GM18868 (cell line): ENCODE measurements at regions not wholly inside any gene's neighbourhood (a gene's known extent, or its start where the extent isn't known, plus 50 kb on each side); places are given as distances from the start of the nearest gene placed in this dataset.
"Not testable (repeated sequence)": the region's sequence is repeated elsewhere in the genome, so short reads cannot be mapped to it uniquely, and the experiment has no call there.

ENCODE experiments used
- ATAC-seq: cut with Tn5 transposase; IDR thresholded peaks from one replicate; pipeline ENCODE4 v1.9.1; 2021; ENCODE audit warnings: mild to moderate bottlenecking, moderate library complexity; ENCODE audit not compliant: unreplicated experiment

DNA sequence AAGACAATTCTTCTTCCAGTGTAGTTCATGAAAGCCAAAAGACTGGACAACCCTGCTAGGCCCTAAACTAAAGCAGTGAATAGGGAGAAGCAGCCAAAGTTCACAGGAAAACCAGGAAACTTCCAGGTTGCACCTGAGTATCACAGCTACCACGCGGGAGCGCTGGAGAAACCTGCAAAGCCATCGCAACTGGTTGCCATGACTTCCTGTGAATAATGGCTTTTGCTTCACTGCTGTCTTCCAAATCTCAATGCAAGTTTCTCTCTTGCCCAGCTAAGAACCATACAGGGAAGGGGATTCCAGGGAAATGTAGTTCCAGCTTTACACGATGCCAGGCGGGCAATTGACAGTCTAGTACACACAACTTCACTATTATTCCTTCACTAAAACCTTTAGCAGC is 114.1 kb downstream of the GXYLT1 start:
- ATAC-seq = no peak

GRCh38 chr12:42027546-42027945 is 117.1 kb downstream of the GXYLT1 start:
- ATAC-seq = no peak

- ATAC-seq = no peak
Measured at GRCh38 chr12:42024495-42024830, 120.2 kb downstream of the GXYLT1 start.

- peak; percentile 90 for ATAC-seq
Measured at GRCh38 chr12:42023733-42024494, 120.8 kb downstream of the GXYLT1 start.

- ATAC-seq = not testable (repeated sequence)
Measured at GRCh38 chr12:42021937-42022336, 122.7 kb downstream of the GXYLT1 start.

DNA sequence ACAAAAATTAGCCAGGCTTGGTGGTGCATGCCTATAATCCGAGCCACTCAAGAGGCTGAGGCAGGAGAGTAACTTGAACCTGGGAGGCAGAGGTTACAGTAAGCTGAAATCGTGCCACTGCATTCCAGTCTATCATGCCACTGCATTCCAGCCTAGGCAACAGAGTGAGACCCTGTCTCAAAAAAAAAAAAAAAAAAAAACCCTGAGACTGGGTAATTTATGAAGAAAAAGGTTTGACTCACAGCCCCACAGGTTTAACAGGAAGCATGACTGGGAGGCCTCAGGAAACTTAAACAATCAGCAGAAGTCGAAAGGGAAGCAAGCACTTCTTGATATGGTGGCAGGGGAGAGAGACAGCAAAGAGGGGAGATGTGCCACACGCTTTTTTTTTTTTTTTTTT is 123.2 kb downstream of the GXYLT1 start:
- no peak for ATAC-seq

DNA sequence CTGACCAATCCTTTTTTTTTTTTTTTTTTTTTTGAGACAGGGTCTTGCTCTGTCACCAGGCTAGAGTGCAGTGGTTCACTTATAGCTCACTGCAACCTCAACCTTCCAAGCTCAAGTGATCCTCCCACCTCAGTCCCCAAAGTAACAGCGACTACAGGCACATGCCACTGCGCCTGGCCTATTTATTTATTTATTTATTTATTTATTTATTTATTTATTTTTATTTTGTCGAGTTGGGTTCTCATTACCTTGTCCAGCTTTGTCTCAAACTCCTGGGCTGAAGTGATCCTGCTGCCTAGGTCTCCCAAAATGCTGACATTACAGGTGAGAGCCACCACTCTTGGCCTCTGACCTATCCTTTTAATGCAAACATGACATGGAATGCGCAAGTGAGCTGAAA is 124.4 kb downstream of the GXYLT1 start:
- ATAC-seq = no peak

GRCh38 chr12:42019746-42020145 is 124.9 kb downstream of the GXYLT1 start:
- no peak for ATAC-seq

DNA sequence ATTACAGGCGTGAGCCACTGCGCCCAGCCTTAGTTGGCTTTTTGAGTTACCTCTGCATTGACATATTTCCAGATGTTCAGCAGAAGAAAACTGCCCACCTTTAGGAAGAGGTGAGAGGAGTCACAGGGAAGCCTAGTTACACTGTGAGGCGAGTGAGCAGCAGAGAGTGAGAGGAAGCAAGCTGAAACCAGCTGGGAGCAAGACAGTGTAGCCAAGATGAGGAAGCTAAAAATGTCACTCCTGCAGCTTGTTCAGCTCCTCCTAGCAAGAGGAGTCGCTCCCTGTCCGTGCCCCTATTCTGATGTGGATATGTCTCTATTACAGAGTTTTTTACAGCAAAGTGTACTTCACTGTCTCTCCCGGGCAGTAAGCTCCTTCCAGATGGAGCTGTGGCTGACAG is 127.6 kb downstream of the GXYLT1 start:
- ATAC-seq = peak; percentile 57

DNA sequence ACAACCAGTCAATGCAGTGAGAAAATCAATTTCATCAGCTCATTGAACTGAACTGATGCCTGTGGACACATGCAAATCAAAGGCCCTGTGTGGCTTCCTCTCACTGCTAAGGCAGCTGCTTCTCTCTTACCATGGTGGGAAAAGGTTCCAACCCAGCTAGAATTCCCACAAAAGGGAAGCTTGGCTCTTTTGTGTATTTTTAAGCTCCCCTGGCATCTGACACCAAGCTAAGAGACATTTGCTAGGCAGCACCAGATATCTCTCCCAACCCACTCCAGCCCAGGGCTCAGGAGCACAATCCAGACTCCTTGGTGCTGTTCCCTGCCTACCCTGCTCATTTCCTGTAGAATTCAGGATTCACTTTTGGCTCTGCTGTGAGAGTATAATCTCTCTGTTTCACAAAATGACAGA is 129.6 kb downstream of the GXYLT1 start:
- no peak for ATAC-seq

GRCh38 chr12:42012501-42012900 is 132.2 kb downstream of the GXYLT1 start:
- not testable (repeated sequence) for ATAC-seq

GRCh38 chr12:42010715-42011114 is 134.0 kb downstream of the GXYLT1 start:
- no peak for ATAC-seq

GRCh38 chr12:42010257-42010656 is 134.4 kb downstream of the GXYLT1 start:
- no peak for ATAC-seq

DNA sequence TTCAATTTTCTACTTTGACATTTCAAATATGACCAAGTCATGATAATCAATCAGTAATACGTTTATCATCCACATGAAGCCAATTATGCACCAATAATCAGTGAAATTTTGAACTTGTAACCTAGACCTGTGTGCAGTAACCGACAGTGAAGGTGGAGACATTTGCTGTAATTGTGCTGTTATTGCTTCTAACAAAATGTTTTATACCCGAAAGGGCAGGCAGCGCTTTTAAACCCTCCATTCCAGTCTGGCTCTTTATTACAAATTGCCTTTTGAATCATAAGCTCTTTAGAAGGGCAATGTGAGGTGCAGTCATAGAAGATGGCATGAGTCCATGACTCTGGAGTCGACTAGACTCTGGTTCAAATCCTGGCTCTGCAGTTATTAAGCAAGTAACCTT is 135.7 kb downstream of the GXYLT1 start:
- ATAC-seq = no peak

DNA sequence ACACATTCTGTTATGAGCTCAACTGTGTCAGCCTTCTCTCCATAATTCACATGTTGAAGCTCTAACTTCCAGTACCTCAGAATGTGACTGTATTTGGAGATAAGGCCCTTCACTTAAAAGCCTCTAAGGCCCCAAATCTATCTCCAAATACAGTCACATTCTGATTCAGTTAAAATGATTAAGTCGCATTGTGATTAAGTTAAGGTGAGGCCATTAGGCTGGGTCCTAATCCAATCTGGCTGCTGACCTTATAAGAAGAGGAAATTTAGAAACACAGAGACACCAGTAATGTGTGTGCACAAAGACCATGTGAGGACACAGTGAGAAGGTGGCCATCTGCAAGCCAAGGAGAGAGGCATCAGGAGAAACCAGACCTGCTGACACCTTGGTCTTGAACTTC is 141.6 kb downstream of the GXYLT1 start:
- ATAC-seq = no peak

DNA sequence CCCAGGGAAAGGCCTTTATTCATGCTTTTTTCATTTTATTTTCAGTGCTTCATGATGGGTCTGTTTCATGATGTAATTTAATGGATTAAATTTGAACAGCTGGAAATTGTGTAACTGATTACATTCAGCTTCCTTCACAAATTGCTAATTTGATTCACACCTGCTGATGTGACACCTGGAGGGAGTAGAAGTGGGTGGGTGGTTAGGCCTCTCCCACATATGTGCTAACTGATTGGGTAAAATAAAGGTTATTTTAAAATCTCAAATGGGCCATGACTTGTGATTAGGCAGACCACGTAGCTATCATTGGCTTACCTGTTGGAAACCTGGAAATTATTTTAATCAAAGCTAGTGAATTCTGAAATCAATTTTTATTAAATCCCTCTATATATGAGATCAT is 142.1 kb downstream of the GXYLT1 start:
- no peak for ATAC-seq

DNA sequence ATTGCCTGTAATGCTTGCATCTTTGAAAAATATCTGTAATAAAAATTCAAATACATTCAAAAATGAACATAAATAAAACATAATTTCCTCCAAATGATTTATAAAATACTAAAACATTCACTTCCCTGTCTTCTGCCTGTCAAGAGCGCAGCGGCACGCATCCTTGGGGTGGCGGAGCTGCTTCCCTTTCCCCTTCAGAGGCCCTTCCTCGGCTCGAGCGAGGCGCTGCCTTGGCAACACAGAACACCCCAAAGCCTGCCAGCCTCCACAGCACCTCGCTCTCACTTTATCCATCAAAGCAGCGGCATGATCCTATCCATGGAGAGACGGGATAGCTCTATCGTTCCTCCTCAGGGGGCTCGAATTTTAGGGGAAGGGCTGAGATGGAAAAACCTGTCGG is 146.2 kb downstream of the GXYLT1 start:
- ATAC-seq = no peak

DNA sequence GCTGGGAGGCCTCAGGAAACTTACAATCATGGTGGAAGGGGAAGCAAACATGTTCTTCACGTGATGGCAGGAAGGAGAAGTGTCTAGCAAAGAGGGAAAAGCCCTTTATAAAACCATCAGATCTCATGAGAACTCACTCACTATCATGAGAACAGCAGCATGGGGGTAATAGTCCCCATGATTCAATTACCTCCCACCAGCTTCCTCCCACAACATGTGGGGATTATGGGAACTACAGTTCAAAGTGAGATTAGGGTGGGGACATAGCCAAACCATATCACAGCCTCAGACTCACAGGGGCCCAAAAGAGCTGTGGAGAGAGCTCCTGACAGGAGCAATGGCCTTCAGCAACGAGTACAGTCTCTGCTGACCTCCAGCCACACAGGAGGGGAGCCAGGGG is 151.4 kb downstream of the GXYLT1 start:
- no peak for ATAC-seq

GRCh38 chr12:41992692-41993215 is 151.9 kb downstream of the GXYLT1 start:
- no peak for ATAC-seq

DNA sequence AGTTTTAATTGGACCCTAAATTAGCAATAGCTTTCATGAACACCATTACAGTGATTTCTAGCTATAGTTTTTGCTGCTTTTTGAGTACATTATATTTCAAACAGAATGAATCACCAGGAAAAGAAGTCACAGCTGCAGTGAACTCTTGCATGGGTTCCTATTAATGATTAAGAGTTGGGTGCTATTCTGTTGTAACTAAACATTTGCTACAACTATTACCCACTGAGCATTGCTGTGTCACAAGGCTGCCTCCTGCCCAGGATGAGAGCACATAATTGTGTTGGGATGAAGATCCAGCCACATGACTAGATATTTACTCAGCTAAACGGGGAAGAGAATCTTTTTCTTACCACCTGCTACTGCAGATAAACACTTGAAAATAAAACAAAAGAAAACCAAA is 152.7 kb downstream of the GXYLT1 start:
- ATAC-seq = no peak

DNA sequence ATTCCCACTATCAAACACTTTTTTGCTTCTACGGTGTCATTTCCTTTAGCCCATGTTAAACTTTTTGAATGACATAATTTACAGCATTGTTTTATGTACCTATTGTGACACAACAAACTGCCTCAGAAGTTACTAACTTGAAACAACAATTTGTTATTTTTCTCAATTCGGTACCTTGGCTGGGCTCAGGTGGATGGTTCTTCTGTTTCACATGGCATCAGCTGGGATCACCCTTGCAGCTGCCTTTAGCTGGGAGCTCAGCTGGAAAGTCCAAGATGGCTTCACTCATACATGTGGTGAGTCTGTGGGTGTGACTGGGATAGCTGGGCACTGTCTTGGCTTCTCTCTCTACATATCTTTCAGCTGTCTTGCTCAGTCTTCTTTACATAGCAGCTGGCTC is 156.0 kb downstream of the GXYLT1 start:
- ATAC-seq = no peak

DNA sequence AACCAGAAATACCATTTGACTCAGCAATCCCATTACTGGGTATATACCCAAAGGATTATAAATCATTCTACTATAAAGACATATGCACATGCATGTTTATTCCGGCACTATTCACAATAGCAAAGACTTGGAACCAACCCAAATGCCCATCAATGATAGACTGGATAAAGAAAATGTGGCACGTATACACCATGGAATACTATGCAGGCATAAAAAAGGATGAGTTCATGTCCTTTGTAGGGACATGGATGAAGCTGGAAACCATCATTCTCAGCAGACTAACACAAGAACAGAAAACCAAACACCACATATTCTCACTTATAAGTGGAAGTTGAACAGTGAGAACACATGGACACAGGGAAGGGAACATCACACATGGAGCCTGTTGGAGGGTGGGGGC is 158.2 kb downstream of the GXYLT1 start:
- ATAC-seq = not testable (repeated sequence)

- no peak for ATAC-seq
Measured at GRCh38 chr12:41983856-41984255, 160.8 kb downstream of the GXYLT1 start.
